HG03432 (cell line): ENCODE measurements at regions not wholly inside any gene's neighbourhood (a gene's known extent, or its start where the extent isn't known, plus 50 kb on each side); places are given as distances from the start of the nearest gene placed in this dataset.

ENCODE experiments used
- ATAC-seq: cut with Tn5 transposase; IDR thresholded peaks from one replicate; pipeline ENCODE4 v1.9.1; 2021; ENCODE audit warnings: mild to moderate bottlenecking, moderate library complexity; ENCODE audit not compliant: unreplicated experiment

DNA sequence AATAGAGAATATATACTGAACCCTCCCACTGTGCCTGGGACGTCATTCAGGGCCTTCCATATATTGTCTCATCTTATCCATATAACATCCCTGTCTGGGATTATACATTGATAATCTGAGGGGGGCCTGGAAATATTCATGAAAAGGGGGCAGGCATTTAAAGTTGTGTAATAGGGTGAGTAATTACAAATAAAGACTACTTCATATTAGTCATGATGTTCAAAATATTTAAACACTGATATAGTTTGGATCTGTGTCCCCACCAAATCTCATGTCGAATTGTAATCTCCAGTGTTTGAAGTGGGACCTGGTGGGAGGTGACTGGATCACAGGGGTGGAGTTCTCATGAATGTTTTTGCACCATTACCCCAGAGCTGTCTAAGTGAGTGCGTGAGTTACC lies 97.8 kb downstream of the AQP9 start:
- ATAC-seq: no peak

DNA sequence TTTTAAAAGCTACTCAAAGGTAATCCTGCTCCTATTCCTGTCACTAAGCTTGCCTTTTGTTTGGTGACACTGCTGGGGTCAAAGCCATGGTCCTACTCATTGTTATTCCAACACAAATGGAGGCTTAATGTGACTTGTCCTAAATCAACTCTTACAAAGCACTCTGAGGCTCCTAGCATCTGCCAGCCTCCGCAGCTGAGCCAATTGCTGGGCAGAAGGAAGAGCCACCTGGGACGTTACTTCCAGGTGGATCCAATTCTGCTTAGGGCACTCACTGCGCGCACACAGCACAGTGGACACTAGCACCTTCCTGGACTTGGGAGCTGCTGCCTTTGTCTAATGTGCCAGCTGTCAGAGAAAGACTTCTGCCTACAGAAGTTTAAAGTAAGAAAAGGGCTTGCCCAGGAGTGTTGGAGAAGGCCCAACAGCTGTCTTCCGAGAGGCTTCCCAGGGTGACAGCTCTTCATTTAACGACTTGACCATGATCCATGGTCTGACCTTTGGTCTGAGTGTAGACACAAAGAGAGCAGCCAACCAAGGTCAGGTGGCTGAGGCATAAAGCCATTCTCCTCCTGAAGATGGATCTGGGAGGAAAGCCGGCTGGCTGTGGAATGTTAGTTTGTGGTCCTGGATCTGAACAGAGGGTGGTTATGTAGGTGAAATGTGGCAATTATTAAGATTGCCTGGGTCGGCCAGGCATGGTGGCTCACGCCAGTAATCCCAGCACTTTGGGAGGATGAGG lies 102.2 kb downstream of the AQP9 start:
- no peak for ATAC-seq

DNA sequence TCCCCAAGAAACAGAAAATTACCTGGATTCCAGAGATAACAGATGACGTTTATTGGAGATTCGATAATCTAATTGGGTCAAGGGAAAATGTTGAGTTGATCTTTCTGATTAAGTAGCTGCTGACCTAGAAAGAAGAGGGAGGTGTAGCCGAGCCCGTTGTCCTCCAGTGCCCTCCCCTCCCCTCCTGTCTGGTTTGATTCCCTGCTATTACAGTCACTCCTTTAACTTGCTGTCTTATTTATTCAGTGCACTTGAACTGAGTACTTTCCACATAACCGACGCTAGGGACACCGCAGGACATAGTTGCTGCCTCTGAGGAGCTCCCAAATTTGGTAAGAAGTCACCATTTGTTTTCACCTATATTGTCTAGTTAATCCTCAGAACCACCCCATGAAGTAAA lies 103.7 kb downstream of the AQP9 start:
- no peak for ATAC-seq

DNA sequence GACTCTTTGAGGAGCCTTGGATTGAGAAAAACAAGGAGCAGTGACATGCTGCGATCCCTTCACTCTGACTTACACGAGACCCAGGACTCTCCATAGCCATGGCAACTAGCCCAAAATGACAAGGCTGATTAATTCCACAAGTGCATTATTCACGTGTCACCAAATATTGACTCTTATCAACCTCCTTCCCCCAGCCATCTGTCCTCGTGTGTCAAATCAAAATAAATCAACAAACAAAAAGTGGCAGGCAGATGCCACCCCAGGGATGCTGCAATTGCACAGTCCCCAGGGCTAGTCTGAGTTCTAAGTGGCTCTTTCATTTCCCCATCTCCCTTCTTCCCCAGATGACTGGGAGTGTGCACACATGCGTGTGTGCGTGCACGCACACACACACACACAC lies 104.9 kb downstream of the AQP9 start:
- ATAC-seq: no peak

DNA sequence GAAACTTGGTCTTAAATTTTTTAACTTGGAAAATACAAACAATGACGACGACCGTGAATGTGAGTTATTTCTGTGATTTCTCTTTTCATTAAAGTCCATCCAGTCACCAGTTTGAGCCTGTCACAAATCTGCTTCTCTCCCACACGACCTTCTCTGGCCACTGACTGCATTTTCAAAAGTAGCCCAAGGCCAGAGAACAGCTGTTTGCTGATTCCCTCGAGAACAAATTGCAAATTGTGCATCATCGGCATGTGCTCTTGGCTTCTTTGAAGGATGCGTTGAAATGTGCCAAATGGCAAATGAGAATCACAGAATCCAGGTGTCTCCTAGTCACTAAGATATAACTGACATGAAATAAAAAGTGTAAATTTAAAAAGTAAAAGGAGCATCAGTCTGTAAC lies 106.4 kb downstream of the AQP9 start:
- ATAC-seq: no peak

DNA sequence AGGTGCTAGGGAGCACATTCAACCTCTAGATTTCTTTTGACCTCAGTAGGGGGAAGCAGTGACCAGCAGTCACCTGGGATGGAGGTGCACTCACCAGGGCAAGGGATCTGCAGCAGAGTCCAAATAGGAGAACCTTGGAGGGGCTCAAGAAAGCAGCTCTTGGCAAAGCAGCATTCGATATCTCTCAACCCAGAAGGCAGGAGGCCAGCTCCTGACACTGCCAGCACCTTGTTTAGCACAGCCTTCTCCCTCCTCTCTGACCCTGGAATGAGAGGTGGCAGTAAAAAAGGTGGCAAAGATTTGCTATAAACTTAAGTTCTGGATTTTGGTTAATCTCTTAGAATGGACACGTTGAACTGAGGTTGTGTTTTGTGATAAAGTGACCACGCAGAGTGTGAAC lies 107.9 kb downstream of the AQP9 start:
- no peak for ATAC-seq

DNA sequence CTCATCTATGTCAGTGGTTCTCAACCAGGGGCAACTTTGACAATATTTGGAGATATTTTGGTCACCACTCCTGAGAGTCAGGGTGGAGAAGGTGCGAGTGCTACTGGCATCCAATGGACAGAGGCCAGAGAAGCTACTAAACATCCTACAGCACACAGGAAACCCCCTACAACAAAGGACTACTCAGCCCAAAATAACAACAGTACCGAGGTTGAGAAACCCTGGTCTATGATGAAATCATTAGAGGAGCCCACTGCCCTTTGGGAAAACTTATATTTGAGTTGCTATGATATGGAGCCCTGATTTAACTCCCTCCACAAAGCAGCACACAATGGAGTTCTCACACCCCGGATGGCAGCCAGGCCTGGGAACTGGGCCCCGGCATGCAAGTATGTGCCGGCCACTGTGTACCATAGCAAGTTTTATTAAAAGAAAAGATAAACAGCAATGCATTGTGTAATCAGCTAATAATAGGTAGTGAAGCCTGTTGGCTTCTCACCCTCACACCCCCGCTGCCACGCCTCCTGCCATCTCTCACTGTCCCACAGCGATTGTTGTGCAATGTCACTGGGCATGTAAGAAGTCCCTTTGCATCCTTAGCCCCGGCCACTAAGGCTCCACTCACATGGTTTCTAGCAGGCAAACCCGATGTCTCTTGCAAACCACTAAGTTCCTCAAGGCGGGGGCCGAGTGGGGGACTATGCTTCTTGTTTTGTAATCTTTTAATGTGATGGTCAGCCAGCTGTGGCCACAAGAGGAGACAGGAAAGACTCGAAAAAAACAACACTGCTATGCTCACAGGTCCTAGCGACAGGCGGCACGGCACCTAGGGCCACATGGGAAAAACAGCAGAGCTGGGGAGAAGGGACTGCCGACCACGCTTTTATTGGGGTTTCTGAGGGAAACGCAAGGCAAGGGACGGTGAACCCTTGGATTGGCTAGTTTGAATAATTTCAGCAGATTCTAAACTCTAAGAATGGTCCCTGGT lies 110.0 kb downstream of the AQP9 start:
- no peak for ATAC-seq

DNA sequence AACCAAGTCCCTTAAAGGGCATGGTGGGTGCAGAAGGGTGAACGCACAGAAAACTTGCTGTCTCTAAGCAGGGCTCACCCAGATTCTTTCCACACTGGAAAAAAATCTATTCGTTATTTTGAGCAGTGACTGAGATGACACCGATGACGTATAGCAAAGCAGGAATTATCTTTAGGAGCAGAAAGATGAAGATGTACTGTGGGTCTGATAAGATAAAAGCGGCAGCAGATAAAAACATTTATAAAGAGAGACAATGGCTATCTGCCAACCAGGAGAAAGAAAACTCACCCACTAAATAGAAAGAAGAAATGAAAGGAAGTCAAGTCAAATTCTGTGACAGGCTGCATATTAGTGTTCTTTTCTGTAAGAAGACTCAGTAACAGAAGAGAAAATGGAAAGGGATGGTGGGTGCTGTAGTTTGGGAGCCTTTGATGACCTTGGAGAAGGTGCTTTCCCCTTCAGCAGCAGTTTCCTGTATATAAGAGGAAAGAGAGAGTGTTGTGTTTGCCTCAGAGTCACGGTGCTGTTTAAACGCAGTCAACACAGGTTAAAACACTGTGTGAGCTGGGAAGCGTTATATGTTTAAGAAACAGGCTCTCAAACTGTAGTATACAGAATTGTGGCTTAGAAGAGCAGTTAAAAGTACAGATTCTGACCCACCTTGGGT lies 111.6 kb downstream of the AQP9 start:
- ATAC-seq: no peak

DNA sequence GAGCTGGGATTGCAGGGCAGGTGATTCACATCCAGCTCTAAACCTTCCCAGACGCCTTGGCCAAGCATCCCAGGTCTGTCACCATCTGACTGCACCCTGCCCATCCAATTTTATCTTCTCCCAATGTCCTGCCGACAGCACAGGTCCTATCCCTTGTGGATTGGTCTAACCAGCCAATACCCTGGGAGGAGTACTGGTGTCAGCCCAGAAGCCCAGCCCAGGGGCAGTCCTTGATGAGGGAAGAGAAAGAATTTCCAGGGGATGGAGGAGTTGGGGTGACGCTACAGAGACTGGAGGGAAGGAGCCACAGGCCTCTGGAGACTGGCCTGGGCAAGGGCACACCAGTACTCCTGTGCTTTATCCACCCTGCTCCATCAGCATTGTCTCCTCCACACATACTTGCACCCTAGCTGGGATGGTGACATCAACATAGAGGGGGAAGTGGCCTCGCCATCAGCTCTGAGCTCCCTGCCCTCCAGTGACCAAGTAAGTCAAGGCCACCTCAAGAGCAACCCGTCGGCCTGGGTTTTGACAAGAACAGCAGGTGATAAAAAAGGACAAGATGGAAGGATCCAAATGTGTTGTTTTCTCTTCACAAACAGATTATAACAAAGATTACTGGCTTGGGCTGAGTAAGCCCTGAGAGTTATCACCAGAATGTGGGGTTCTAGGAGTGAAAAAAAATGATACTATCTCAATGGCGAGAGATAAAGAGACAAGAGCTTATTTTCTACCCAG lies 114.6 kb downstream of the AQP9 start:
- ATAC-seq: no peak

DNA sequence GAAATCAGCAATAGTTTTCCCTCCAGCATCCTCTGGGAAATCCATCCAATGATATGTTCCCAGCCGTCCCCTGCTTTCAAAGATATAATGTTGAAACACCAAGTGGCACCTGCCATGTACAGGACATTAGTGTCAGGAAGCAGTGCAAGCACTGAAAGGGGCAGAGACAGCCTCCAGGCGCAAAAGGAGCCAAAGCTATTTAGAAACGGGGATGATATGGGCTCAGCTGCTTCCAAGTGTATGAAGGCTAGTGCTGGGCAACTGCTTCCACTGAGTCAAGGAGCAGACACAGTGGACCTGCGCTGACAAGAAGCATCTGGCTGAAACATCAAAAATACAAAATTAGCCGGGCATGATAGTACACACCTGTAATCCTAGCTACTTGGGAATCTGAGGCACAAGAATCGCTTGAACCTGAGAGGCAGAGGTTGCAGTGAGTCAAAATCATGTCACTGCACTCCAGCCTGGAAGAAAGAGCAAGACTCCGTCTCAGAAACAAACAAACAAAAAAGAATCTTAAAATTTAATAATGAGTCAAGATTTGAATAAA lies 119.7 kb downstream of the AQP9 start:
- no peak for ATAC-seq

DNA sequence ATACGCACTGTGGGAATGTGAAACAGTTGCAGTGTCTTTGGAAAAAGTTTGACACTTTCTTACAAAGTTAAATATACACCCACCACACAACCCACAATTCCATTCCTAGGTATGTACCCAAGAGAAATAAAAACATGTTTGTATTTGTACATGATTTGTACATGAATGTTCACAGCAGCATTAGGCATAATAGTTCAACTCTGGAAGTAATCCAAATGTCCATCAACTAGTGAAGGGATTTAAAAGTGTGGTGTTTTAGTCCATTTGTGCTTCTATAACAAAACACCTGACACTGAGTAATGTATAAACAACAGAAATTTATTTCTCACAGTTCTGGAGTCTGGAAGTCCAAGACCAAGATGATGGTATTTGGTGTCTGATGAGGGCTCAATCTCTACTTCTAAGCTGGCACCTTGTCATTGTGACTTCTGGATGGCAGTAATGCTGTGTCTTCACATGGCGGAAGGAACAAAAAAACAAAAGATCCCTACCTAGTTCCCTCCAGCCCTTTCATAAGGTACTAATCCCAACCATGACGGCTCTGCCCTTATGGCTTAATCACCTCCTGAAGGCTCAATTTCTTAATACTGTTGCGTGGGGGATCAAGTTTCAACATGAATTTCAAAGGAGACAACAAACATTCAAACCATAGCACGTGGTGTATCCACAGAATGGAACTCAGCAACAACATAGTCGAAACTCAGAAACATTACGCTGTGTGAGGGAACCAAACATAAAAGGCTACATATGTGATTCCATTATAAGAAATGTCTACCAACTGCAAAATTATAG lies 120.5 kb downstream of the AQP9 start:
- no peak for ATAC-seq

DNA sequence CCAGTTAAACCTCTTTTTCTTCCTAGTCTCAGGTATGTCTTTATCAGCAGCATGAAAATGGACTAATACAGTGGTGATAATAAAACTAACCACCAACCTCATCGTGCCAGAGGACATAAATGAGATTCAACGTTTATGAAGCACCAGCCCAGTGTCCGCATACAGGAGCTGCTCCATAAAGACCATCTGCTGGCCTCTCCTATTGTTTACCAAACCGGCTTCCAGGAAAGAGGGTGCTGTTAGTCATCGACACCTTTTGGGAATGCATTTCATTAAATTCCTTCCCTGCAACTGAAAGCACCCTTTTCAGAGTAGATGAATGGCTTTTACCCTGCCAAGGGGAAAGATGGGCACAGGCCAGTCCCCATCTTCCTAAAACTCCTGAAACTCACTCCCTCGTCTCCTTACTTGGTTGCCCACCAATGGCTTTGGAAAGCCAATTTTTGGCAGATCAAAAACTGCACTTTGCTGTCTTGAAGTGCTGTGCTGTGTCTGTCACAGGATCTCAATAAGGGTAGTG lies 122.1 kb downstream of the AQP9 start:
- ATAC-seq: no peak

DNA sequence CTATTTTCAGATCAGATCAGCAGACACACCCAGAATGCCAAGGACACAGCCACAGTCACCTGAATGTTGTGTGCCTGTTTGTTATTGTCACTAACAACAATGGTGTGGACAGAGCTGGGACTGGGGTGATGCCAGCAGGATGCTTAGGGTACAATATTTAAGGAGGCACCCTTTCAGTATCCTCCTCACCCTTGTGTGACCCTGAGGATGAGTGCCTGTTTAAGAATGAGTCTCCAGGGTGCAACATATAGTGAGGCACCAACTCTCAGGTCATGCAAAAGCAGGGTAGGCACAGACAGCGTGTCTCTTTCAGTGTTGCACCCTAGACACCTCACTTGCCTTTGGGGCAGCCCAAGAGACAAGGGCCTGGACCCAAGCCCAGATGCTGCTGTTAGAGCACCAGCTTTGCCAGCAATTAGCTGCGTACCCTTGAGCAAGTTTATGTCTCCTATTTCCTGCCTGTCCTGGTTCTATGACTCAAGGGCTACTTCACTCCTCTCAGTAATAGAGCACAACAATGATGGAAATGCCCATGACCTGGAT lies 122.6 kb downstream of the AQP9 start:
- no peak for ATAC-seq

DNA sequence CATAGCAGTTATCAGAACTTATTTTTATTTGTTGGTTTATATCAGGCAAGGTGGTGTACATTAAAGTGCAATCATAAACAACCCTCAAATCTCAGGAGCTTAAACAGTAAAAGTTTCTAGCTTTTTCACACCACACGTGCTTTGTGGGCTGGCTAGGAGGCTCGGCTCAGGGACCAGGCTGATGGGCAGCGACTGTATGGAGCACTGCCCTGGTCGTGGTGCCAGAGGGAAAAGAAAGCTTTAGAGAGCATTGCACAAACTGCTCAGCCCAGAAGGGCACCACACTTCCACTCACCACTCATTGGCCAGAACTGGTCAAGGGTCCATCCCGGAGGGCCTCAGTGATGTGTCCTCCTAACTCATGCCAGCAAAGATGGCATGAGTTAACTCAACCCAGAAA lies 123.2 kb downstream of the AQP9 start:
- ATAC-seq: no peak

DNA sequence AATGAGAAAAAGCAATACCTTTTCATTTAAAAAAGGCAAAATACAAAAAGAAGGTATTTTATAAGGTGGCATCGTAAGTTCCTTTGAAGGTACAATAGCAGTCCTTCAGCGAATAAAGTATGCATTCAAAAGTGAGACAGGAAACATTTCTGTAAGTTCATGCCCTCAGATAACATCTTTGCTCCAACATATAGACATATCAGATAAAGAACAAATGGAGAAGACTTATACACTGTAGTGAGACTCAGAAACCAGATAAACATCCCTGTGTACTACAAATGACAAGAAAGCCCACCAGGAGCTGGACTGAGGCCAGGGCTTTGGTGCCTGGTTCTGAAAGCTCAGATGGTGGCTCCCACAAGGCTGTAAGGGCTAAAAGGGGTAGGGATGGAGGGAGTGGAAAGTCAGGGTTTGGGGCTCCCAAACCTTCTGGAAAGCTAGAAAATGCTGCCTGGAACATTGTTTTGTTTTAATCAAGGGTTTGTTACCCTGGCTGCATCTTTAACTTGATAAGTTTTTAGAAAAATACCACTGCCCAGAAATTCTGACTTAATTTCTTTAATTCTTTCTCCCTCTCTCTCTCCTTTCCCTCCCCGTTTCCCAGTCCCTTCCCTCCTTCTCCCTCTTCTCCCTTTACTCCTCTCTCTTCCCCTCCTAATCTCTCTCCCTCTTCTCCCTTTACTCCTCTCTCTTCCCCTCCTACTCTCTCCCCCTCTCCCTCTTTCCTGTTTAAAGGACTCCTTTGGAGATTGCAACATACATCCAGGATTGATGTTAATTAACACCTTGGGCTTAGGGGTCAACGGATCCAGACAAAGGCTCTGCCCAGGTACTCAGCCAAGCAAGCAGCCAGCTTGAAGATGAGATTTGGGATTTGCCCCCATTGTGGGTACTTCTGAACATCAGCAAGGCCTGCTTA lies 126.1 kb downstream of the AQP9 start:
- ATAC-seq: no peak

DNA sequence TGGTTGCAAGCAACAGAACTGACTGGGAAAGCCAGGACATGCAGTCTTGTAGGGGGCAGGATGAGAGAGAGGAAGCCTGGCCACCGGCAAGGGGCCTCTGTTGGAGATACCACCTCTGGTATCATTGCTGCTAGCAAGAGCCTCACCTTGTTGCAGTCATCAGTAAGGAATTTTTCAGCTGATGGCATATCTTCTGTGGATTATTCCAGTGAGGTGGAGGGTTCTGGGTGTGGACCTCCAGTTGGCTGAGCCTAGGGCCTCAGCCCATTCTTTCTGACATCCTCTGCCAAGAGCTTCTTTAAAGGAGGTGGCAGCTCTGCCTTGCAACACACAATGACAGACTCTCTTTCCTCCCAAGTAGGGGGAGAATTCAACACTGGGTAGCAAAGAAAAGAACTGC lies 128.9 kb downstream of the AQP9 start:
- no peak for ATAC-seq

DNA sequence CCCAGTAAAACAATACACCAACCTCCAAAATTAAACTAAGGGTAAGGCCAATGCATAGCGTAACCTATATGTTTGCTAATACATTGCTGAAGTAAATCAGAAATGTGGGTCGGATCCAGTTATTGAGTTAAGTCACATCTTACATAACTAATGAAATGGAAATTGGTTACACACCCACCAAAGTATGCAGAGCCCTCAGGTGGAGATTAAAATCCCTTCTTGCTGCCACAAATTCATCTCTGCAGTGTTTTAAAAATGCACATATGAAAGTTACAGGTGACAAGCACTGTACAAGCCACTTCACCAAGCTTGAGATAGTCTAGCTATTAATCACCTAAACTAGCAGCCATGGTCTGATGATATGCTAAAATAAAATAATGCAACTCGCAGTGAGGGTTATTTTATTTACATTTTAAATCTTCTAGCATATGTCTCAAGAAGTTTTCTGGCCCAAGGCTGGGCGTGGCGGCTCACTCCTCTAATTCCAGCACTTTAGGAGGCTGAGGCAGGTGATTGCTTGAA lies 130.6 kb downstream of the AQP9 start:
- no peak for ATAC-seq
